ENCODE measurements at regions not wholly inside any gene's neighbourhood (a gene's known extent, or its start where the extent isn't known, plus 50 kb on each side); places are given as distances from the start of the nearest gene placed in this dataset.

DNA sequence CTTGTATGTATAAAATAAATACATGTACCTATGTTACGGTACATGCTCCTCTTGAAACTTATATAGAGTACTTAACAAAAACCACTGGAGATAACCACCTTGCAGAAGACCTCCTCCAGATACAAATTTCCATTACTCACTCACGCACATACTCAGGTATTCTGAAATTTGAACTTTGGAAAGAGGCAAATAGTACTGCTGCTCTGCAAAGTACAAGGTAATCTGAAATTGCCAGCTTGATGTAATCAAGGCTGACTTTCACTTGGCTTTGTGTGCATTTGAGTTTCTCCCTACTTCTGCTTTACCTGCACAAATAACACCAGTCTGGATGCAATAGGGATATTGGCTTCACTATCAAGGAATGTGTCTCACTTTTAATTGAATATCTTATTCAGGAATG, 123.6 kb downstream of the FOXA2 start:
- no peaks in the 10 kb centered on the region for H3K4me1 ChIP-seq
- no peak overlapping the region for H3K4me3 ChIP-seq
- no peak overlapping the region for H3K4me2 ChIP-seq
- no peaks in the 10 kb centered on the region for H3K36me3 ChIP-seq
- no peaks in the 10 kb centered on the region for H4K20me1 ChIP-seq
- H3K27ac ChIP-seq = no peak overlapping the region
- H3K27me3 ChIP-seq = no peaks in the 10 kb centered on the region
- H3K9ac ChIP-seq = no peak overlapping the region
- TF ChIP-seq Cebpa-rat (IDR thresholded peaks at IDR 0.05) = no peak
- no peaks in the 10 kb centered on the region for H3K9me3 ChIP-seq (replicated peaks in 1 of 11)

DNA sequence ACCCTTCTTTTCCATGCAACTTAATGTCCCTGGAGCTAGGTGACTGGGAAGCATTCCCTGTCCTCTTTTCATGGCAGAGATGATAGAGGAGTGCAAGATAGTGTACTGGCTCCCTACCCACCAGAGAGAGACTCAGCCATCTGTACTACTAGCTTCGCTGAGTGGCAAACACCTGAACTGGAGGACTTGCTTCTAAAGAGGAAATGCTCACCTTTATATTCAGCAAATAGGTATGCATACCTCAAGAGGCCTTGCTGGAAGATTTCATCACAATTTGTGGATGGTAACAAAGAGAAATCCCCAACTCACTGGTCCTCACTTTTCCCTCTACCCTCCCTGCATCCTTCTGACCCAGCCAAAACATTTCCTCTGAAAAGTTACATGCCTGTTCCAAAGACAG, 124.1 kb downstream of the FOXA2 start:
- no peak overlapping the region for H3K4me2 ChIP-seq
- no peak overlapping the region for H3K9ac ChIP-seq
- no peaks in the 10 kb centered on the region for H3K27me3 ChIP-seq
- no peaks in the 10 kb centered on the region for H4K20me1 ChIP-seq
- TF ChIP-seq Cebpa-rat (IDR thresholded peaks at IDR 0.05) = no peak
- H3K27ac ChIP-seq = no peak overlapping the region
- no peak overlapping the region for H3K4me3 ChIP-seq
- no peaks in the 10 kb centered on the region for H3K9me3 ChIP-seq (replicated peaks in 1 of 11)
- no peaks in the 10 kb centered on the region for H3K36me3 ChIP-seq
- no peaks in the 10 kb centered on the region for H3K4me1 ChIP-seq

DNA sequence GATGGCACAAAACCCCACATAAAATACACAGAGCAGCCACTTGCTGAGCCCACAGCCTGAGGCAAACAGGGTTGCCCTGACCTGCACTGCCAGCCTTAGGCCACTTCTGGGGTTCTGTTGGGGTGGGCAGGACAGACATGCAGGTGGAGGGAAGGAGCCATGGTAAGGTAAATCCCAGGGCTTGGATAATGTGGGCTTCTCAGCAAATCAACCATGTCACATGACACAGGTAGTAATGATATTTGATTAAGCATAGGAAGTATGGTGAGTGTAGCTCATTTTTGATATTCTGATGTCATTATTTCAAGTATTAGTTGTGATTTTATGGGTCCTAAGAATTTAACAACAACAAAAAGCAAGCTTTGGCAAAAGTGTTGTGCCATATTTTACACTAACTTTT, 124.6 kb downstream of the FOXA2 start:
- TF ChIP-seq Cebpa-rat (IDR thresholded peaks at IDR 0.05) = no peak
- Histone ChIP-seq H3K36me3 (no peaks in the 10 kb centered on the region), H3K4me3 (no peak overlapping the region), H4K20me1 (no peaks in the 10 kb centered on the region), H3K27me3 (no peaks in the 10 kb centered on the region), H3K4me2 (no peak overlapping the region), H3K27ac (no peak overlapping the region), H3K9ac (no peak overlapping the region), H3K9me3 (replicated peaks in 1 of 11) (no peaks in the 10 kb centered on the region), H3K4me1 (no peaks in the 10 kb centered on the region)

DNA sequence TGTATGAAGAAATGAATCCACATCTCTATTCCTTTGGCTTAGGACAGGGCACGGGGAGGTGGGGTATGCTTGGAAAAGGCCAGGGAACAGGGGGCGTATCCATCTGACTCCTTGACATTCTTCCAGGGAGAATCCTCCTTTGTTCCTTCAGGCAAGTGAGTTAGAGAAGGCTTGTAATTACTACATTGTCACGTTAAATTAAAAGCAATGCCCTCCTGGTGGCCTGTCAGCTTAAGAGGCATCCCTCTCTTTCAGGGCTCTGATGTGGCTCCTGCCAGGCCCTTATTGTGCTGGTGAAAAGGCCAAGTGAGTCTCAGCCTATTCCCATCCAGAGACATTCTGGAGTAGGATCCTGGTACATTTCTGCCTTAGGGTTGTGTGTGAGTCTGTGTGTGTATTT, 128.3 kb downstream of the FOXA2 start:
- Histone ChIP-seq H3K9me3 (replicated peaks in 1 of 11) (no peaks in the 10 kb centered on the region), H4K20me1 (no peaks in the 10 kb centered on the region), H3K27me3 (no peaks in the 10 kb centered on the region), H3K9ac (no peak overlapping the region), H3K27ac (no peak overlapping the region), H3K36me3 (no peaks in the 10 kb centered on the region), H3K4me1 (no peaks in the 10 kb centered on the region), H3K4me2 (no peak overlapping the region), H3K4me3 (no peak overlapping the region)
- TF ChIP-seq Cebpa-rat (IDR thresholded peaks at IDR 0.05) = no peak

DNA sequence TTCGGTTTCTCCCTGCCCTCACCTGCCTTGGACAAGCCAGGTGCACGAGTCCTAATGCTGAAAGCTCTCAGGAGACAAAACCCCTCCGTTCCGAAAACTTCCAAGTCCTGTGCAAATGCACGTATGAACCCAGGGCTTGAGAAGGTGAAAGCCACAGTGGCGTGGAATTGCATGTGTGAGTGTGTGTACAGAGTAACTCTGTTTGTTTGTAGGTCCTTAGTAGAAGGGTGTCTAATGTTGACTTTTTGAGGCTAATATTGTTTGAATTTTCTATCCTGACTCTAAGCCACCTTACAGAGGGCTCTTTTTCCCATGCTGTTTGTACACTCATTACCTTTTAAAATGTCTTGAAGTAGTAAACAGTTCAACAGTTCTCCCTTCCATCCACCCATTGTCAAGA, 129.1 kb downstream of the FOXA2 start:
- Histone ChIP-seq H3K9ac (no peak overlapping the region), H3K27me3 (no peaks in the 10 kb centered on the region), H3K4me2 (no peak overlapping the region), H3K36me3 (no peaks in the 10 kb centered on the region), H3K4me1 (peaks cover 0 to 5% (median 0%) of the 10 kb centered on the region in 10 experiments; a peak in 6 of 20 replicates), H4K20me1 (no peaks in the 10 kb centered on the region), H3K27ac (no peak overlapping the region), H3K9me3 (replicated peaks in 1 of 11) (no peaks in the 10 kb centered on the region), H3K4me3 (no peak overlapping the region)
- no peak for TF ChIP-seq Cebpa-rat (IDR thresholded peaks at IDR 0.05)

DNA sequence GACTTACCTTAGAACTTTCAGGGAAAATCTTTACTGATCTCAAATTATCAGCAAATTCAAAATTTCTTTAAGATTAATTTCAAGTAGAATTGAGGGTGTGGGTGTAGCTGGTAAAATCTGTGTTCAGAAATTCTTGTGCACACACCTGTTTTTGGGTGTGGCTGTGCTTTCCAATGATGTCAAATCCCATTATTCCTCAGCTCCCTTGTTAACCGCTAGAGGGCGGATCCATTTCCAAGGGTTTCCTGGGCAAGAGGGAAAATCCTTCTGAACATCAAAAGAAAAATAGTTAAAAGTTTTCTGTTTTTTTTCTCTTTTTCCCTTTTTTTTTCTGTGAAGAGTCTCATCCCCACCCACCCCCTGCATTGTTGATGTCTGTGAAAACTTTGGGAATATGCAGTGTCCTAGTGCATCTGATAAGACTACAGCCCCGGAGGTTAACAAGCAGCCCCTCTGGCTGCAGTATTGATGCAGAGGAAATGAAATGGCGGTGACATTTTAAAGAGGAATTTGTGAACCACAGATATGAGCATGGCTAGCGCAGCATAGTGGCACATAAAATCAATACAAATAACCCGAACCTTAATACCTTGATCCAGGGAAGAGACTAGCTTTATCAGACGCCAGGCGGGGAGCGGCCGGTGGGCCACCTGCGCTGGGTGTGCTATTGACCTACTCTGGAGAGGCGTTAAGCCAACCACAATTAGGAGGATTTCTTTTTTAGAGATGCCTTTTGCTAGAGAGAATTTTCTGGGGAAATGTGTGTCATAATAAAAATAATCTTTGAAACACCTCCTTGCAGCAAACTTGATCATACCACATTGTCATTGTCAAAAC, 130.9 kb downstream of the FOXA2 start:
- H3K4me1 ChIP-seq = peaks cover 12 to 23% (median 15%) of the 10 kb centered on the region in 10 experiments
- no peaks in the 10 kb centered on the region for H3K9me3 ChIP-seq (replicated peaks in 1 of 11)
- no peaks in the 10 kb centered on the region for H3K27me3 ChIP-seq
- H3K36me3 ChIP-seq = no peaks in the 10 kb centered on the region
- H4K20me1 ChIP-seq = no peaks in the 10 kb centered on the region
- no peak overlapping the region for H3K4me3 ChIP-seq
- no peak for TF ChIP-seq Cebpa-rat (IDR thresholded peaks at IDR 0.05)
- H3K4me2 ChIP-seq = no peak overlapping the region
- H3K9ac ChIP-seq = no peak overlapping the region
- no peak overlapping the region for H3K27ac ChIP-seq

DNA sequence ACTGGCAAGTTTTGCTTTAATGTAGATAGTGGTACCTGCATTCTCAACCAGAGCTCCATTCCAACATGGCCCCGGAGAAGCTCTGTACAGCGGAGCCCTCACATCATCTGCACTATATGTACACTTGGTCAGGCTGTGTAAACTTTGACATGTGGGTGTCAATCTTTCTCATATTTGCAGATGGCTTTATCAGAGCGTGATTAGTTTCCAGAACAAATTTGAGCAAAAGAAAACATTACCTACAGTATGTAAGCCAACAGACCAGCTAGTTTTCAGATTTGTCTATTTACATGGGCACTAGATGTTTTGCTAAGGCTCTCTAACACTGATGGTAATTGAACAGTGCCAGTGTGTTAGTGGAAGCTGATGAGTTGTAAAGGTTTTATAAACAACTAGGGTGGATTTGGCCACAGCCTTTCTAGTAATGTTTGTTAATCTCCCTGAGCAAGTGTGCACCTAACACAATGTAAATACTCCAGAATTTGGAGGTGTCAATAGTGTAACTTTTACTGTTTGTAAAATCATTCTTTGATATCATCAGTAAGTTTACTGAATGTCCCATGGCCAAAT, 131.8 kb downstream of the FOXA2 start:
- Histone ChIP-seq H3K4me1 (peaks cover 12 to 26% (median 15%) of the 10 kb centered on the region in 10 experiments), H4K20me1 (no peaks in the 10 kb centered on the region), H3K27ac (no peak overlapping the region), H3K9me3 (replicated peaks in 1 of 11) (no peaks in the 10 kb centered on the region), H3K9ac (no peak overlapping the region), H3K4me2 (no peak overlapping the region), H3K27me3 (no peaks in the 10 kb centered on the region), H3K4me3 (no peak overlapping the region), H3K36me3 (no peaks in the 10 kb centered on the region)
- no peak for TF ChIP-seq Cebpa-rat (IDR thresholded peaks at IDR 0.05)

DNA sequence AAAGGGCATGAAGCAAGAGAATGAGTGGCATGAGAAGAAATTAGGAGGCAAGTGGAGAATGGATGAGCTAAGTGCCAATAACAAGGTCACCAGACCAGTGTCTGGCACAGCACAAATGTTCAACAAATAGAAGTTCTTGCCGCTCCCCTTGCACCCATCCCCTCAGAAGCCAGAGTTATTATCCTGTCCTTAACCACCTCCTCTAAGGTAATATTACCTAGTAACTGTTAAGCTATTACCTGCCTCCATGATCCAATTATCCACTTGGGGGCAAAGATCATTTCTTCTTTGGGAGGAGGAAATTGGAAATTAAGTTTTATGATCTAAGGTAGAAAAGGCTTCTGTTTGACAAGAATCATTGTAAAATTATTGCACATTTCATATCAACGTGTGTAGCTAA, 133.8 kb downstream of the FOXA2 start:
- no peak overlapping the region for H3K9ac ChIP-seq
- TF ChIP-seq Cebpa-rat (IDR thresholded peaks at IDR 0.05) = no peak
- H3K4me2 ChIP-seq = peak overlapping the region in 3 of 11 experiments; percentile 77 to 80 (median 80); a peak in 5 of 22 replicates
- no peak overlapping the region for H3K27ac ChIP-seq
- no peak overlapping the region for H3K4me3 ChIP-seq
- no peaks in the 10 kb centered on the region for H3K36me3 ChIP-seq
- no peaks in the 10 kb centered on the region for H4K20me1 ChIP-seq
- H3K27me3 ChIP-seq = no peaks in the 10 kb centered on the region
- peaks cover 12 to 26% (median 15%) of the 10 kb centered on the region in 10 experiments for H3K4me1 ChIP-seq
- H3K9me3 ChIP-seq (replicated peaks in 1 of 11) = no peaks in the 10 kb centered on the region

DNA sequence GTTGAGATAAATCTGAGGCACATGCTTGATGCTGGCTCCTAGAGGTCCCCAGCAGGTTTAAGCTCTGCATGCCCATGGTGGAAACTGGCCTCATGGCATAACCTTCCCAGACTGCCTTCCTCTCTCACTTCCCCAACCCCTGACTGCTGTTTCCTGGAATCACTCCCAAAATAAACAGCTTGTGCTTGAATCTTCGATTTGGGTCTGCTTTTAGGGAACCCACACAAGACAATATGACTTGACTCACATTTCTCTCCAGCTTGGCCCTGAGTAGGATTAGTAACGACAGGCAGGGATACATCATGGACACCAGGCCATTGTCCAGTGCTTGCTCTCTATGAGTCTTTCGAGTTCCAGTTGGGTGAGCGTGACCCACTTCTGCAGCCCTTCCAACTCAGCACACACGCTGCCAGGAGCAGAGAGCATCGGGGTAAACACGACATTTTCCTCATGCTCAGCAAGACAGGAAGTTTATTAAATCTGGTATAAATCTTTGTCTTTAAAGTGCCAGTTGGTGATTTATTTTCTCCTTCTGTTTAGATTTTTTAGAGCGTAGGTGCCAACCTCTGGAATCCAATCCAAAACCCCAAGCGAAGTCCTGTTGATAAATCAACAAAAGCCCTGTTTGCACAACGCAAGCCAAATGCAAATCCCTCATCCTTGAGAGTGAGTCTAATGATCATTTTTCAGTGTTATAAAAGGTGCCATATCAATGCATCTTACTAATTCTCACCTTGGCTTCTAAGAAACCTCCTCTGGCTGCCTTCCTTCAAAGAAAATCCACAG, 135.0 kb downstream of the FOXA2 start:
- Histone ChIP-seq H3K4me3 (no peak overlapping the region), H3K27me3 (no peaks in the 10 kb centered on the region)
- no peak for TF ChIP-seq Cebpa-rat (IDR thresholded peaks at IDR 0.05)

More for the DNA sequence above, 135.0 kb downstream of the FOXA2 start:
- Histone ChIP-seq H3K9ac (peak overlapping the region in 2 of 11 experiments; percentile 3 to 18; a peak in 2 of 22 replicates), H3K9me3 (replicated peaks in 1 of 11) (no peaks in the 10 kb centered on the region), H3K4me2 (peak overlapping the region; percentile 59 to 86 (median 74)), H4K20me1 (no peaks in the 10 kb centered on the region), H3K27ac (peak overlapping the region in 7 of 11 experiments; percentile 16 to 64 (median 49); a peak in 10 of 22 replicates), H3K36me3 (no peaks in the 10 kb centered on the region), H3K4me1 (peaks cover 12 to 26% (median 15%) of the 10 kb centered on the region in 10 experiments)

Data from BLaER1 treated with 17β-estradiol and CSF1 and Interleukin-3, amounts not matched to agents 10 nM and 100 nM (cell line).